ENCODE measurements at regions not wholly inside any gene's neighbourhood (a gene's known extent, or its start where the extent isn't known, plus 50 kb on each side); places are given as distances from the start of the nearest gene placed in this dataset.
"Not testable (repeated sequence)": the region's sequence is repeated elsewhere in the genome, so short reads cannot be mapped to it uniquely, and the experiment has no call there.

DNA sequence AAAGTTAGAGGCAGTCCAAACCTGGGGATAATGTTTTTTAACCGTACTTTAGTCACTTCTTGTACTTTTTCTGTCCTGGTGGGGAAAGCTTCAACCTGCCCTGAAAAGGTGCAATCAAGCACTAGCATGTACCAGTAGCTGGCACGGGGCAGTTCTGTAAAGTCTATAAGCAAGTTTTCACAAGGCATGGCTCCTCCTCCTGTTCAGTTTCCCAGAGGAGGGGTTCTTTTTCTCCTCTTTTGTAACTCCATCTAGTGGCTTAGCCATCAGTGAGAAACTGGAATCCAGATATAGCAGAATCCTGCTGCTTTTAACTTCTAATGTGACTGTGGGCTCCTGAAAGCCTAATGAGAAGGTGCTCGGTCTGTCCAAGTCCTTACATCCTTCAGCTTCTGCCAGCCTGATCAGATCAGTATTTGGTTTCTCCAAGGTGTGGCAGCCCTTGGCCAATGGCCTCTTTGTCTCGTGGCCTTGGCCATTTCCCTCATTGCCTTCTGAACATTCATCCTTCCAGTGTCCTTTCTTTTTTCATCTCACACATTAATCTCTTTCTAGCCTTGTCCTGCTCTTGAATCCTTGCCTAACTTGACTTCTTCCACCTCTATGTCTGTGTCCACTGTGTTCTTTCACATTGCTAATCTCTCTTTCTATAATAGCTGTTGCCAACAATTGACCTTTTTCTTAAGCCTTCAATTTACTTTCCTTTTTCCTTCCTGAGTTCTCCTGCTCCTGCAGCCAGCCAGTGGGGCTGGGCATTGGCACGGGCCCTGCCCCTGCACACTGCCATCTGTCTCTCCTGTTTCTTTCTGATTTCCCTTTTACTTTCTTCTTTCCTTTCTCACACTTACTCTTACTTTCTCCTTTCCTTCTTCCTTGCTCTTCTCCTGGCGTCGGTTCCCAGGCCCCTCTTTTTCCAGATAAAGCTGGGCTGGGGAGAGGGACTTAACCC lies 222.0 kb upstream of the SYNCRIP start:
- ATAC-seq = no peak
- DNase-seq = no peak

- ATAC-seq = no peak
- DNase-seq = no peak
These were observed 213.5 kb upstream of the SYNCRIP start for GRCh38 chr6:85856235-85856634.

- ATAC-seq, DNase-seq: not testable (repeated sequence)
These were observed 195.8 kb upstream of the SYNCRIP start for GRCh38 chr6:85838351-85839119.

DNA sequence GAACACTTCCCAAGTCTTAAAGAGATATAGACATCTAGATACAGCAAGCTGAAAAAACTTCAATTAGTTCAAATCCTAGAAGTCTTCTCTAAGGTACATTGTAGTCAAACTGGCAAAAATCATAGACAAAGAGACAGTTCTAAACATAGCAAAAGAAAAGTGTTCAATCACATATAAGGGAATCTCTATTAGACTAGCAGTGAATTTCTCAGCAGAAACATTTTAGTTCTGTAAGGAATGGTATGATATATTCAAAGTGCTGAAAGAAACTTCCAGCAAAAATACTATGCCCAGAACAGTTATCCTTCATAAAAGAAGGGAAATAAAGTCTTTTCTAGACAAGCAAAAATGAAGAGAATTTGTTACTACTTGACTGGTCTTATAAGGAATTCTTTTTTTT lies 186.3 kb upstream of the SYNCRIP start:
- ATAC-seq = no peak
- no peak for DNase-seq

DNA sequence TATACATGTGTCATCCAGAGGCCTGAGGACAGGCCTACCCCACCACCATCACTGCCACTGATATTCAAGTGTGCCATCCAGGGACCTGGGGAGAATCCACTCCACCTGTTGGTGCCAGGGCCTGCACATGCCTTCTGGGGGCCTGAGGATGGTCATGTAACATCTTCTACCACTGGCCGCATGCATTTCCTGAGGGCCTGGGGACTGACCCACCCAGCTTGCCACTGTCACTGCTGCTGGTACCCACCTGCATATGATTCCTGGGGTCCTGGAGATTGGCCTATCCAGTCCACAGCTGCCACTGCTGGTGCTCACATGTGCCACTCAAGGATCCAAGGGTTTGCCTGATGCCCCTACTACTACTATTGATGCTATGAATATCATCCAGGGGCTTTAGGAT lies 184.3 kb upstream of the SYNCRIP start:
- no peak for DNase-seq

DNA sequence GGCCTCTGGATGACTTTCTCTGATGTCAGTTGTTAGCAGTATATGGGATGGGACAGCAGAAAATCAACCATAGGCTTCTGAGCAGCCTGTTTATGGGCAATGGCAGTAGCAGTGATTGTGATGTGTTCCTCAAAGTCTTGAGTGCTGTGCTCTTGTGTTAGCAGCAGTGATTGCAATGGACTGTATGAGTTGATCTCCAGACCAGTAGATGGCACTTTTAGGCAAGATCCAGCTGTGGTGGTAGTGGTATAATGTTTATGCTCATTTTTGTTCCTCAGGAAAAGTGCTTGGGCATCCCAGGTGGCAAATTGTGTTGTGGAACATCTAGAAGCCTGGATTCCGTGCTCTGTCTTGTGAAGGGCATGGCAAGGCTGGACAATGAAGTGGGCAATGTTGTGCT lies 181.6 kb upstream of the SYNCRIP start:
- no peak for ATAC-seq
- DNase-seq = no peak

More for the DNA sequence above, 184.3 kb upstream of the SYNCRIP start:
- no peak for ATAC-seq

GRCh38 chr6:85810558-85810957 lies 167.9 kb upstream of the SYNCRIP start:
- no peak for ATAC-seq
- DNase-seq = no peak

DNA sequence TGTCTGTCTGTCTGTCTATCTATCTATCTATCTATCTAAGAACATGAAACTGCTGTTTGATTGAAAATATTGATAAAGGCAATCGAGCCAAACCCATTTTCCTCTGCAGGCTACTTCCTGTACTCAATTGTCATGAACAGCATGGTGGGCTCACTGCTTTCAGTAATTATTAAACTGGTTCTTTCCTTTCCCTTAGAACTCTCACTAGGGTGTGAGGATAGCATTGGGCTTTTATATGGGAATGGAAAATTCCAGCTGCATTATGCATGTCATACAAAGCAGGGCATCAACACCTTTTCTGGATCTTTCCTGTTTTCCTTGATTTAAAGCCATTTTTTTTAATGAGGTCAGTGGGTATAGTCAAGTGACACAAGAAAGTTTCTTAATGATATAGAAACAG lies 161.0 kb upstream of the SYNCRIP start:
- no peak for ATAC-seq

DNA sequence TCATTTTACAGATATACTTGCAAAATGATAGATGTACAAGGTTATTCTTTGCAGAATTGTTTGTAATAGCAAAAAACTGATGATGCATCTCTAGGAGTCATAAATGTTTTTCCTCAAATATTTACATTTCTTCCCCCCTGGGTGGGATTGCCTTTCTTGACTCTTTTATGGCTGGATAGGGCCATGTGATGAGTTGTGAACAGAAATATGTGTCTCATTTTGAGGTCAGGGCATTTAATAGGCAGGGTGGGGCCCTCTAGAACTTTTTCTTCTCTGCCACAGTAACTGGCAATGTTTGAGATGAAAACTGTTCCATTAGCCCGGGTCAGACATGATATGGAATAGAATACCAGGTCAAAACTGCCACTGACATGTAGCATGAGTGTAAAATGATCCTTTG lies 159.5 kb upstream of the SYNCRIP start:
- no peak for ATAC-seq

More for the DNA sequence above, 161.0 kb upstream of the SYNCRIP start:
- DNase-seq = no peak

GRCh38 chr6:85798931-85799652 lies 156.4 kb upstream of the SYNCRIP start:
- ATAC-seq = no peak

More for the DNA sequence above, 159.5 kb upstream of the SYNCRIP start:
- DNase-seq = no peak

DNA sequence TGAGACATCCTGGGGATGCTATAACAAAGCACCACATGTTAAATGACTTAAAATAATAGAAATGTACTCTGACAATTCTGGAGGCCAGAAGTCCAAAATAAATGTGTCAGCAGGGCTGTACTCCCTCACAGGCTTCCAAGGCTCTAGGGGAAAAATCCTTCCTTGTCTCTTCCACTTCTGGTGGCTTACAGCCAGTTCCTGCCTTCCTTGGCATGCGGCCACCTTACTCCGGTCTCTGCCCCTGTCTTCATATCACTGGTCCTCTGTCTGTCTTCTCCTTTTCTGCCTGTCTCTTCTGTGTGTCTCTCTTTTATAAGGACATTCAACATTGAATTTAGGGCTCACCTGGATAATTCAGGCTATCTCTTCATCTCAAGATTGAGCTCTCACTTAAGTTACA lies 155.3 kb upstream of the SYNCRIP start:
- no peak for DNase-seq
- no peak for ATAC-seq

More at GRCh38 chr6:85798931-85799652, 156.4 kb upstream of the SYNCRIP start:
- no peak for DNase-seq

DNA sequence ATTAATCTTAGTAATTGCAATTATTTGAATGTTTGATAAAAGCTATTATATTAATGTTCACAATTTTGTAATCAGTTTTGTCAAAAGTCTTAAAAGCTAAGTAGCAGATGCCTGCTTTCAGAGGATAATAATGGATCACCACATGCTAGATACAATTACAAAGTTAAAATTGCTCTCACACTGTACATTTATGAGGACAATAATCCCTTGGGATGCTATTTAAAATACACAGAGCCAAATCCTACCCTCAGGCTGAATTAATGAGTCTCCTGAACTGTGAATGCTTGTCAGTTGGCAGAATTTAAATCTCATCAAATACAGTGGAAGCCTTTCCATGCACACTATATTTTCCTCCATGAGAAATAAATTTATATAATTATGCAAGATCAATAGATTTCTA lies 153.3 kb upstream of the SYNCRIP start:
- no peak for ATAC-seq
- DNase-seq = no peak

DNA sequence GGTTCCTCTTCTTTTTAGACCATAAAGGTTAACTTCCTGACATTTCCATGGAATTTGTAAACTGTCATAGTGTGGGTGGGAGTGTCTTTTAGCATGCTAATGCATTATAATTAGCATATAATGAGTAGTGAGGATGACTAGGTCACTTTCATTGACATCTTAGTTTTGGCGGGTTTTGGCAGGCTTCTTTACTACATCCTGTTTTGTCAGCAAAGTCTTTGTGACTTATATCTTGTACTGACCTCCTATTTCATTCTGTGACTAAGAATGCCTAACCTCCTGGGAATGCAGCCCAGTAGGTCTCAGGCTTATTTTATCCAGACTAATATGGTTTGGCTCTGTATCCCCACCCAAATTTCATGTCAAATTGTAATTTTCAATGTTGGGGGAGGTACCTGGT lies 149.6 kb upstream of the SYNCRIP start:
- ATAC-seq (no peak), DNase-seq (no peak)

- ATAC-seq (no peak), DNase-seq (no peak)
These were observed 133.2 kb upstream of the SYNCRIP start for GRCh38 chr6:85775883-85776282.

DNA sequence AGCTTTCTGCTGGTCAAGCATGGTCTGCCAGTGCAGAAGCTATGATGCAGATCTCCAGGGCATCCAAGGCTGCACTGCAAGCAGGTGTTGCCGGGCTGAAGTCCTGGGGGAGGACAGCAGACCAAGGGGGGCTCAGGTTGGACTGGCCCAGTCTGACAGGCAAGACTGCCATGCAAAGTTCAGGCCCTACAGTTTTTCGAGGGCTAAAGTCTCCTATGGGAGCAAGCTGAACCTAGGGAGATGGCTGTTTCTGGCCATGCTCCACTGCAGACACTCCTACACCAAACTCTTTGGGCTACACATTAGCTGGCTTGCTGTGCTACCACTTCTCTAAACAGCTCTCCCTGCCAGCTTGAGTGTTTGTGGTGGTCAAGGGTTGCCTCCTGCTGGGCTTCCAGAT lies 130.0 kb upstream of the SYNCRIP start:
- DNase-seq (no peak), ATAC-seq (no peak)

- ATAC-seq (no peak), DNase-seq (no peak)
These were observed 129.3 kb upstream of the SYNCRIP start for GRCh38 chr6:85771925-85772430.

DNA sequence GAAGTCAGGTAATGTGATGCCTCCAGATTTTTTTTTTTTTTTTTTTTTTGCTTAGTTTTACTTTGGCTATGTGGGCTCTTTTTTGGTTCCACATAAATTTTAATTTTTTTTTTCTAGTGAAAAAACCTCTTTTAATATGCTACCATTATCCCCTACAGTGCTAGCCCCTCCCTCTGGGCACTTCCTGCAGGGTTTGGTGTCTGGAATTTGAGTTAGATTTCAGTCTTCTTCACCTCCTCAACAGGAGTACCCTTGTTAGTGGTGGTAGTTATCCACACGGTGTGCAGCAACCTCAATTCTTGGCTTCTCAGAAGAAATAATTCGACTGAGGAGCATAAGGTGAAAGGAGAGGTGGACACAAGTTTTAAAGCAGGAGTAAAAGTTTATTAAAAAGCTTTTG lies 128.8 kb upstream of the SYNCRIP start:
- DNase-seq (no peak), ATAC-seq (no peak)

- ATAC-seq = no peak
- no peak for DNase-seq
These were observed 122.2 kb upstream of the SYNCRIP start for GRCh38 chr6:85764844-85765243.

- DNase-seq (no peak), ATAC-seq (no peak)
These were observed 114.3 kb upstream of the SYNCRIP start for GRCh38 chr6:85756982-85757381.

DNA sequence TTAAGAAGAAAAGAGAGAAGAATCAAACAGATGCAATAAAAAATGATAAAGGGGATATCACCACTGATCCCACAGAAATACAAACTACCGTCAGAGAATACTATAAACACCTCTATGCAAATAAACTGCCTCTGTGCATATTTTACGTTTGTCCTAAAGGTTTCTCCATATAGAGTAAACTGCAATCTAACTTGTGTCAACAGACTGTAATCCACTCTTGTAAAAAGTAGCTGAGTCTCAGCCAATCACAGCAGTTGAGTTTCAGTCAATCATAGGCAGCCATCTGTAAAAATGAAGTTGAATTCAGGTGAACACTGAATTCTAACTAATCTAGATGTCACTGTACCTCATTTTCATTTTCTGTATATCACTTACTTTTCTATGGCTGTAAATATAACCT lies 112.2 kb upstream of the SYNCRIP start:
- DNase-seq (no peak), ATAC-seq (no peak)

DNA sequence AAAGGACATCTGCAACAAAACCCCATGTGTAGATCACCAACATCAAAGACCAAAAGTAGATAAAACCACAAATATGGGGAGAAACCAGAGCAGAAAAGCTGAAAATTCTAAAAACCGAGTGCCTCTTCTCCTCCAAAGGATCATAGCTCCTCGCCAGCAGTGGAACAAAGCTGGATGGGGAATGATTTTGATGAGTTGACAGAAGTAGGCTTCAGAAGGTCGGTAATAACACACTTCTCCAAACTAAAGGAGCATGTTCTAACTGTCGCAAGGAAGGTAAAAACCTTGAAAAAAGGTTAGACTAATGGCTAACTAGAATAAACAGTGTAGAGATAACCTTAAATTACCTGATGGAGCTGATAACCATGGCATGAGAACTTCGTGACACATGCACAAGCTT lies 109.9 kb upstream of the SYNCRIP start:
- DNase-seq (no peak), ATAC-seq (no peak)

GRCh38 chr6:85751374-85752055 lies 108.8 kb upstream of the SYNCRIP start:
- no peak for DNase-seq
- no peak for ATAC-seq
